HG02763 (cell line): ENCODE measurements at regions not wholly inside any gene's neighbourhood (a gene's known extent, or its start where the extent isn't known, plus 50 kb on each side); places are given as distances from the start of the nearest gene placed in this dataset.

Experiments used
- ATAC-seq: cut with Tn5 transposase; IDR thresholded peaks from one replicate; pipeline ENCODE4 v1.9.1; 2021; ENCODE audit warnings: mild to moderate bottlenecking, moderate library complexity; ENCODE audit not compliant: unreplicated experiment

DNA sequence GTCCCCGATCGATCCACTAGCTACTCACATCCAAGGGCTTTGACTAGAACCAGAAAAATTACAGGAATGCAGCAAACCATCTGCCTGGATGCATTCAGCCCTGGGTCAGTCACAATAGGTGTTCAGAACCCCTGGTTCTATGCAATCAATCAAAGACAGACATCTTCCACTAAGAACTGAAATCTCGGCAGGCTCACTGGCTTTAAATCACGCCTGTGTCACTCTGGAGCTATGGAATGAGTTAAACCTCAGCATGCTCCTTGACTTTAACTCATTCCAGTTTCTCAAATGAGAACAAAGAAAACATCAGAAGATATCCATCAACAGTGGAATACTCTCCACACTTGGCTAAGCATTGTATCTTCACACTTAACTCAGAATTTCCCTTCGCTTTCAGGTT lies 68.1 kb upstream of the SPTBN1 start:
- ATAC-seq = no peak

DNA sequence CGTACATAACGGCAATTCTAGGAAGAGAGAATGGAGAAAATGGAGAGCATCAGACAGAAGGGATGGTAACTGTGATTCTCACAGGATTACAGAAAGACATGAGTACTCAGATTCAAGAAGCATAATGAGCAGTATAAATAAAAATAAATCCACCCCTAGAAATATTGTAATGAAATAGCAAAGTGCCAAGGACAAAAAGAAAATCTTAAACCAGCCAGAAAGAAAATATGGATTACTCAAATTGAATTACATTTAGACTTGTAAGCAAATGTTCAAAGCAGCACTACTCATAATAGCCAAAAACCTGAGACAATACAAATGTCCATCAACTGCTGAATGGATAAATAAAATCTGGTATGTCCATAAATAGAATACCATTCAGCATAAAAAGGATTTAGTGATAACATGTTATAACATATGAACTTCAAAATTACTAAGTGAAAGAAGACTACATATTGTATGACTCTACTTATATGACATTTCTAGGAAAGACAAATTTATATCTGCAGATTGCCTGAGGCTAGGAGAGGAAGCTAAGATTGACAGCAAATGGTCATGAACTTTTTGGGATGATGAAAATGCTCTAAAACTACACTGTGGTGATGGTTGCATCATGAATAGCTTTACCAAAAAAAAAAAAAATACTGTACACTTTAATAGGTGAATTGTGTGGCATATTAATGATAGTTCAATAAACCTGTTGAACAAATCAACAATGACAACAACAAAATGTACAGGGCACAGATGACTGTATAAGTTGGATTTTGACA lies 63.4 kb upstream of the SPTBN1 start:
- no peak for ATAC-seq

GRCh38 chr2:54394392-54394791 lies 61.7 kb upstream of the SPTBN1 start:
- peak; percentile 66 for ATAC-seq

DNA sequence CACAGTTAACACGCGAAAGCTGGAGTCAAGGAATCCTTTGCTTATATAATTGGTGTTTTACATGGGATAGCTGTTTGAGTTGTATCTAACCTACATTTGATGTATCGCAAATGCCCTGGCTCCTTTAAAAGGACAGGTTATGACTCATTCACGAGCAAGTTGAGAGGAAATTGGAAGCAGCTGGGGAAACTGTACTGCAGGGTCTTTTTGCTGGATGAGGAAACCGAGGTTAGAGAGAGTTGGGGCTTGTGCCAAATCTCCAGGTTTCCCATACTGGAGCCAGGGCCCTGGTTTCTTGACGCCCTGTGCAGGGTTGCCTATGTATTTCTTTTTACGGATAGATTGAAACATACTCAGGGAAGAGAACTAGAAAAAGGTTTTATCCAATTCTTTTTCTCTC lies 60.0 kb upstream of the SPTBN1 start:
- ATAC-seq = no peak

DNA sequence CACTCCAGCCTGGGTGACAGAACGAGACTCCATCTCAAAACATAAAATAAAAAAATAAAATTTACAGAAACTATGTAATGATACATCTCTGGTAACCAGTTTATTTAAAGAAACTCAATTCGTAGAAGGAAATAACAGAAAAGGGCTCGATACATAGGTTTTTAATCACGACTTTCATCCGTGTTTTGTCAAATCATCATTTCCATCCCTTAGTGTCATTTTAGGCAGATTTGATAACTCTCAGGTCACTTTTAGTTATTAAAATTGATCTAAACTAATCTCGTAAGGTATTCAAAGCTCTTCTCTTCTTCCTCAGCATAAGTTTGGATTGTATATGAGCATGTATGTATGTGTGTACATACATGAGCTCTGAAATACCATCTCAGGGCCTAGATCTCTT lies 59.3 kb upstream of the SPTBN1 start:
- no peak for ATAC-seq

DNA sequence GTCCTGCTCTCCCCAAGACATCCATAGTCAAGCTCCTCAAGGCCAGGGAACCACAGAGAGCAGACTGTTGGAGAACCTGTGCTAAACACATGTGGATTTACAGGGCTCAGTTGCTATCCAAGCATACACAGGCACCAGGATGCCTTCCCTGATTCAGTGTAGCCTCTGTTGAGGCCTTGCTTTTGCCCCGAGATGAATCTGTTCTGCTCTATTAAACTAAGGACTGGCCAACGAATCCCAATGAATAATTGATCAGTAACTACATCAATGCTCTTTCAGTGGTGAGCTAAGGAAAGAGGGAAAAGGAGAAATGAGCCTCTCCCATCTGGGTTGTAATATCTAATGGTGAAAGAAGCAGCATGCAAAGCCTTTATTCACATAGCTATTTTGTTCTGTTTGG lies 58.7 kb upstream of the SPTBN1 start:
- no peak for ATAC-seq

- no peak for ATAC-seq
Observed at GRCh38 chr2:54401554-54401953, 54.6 kb upstream of the SPTBN1 start.

- ATAC-seq = no peak
Observed at GRCh38 chr2:54402350-54402749, 53.8 kb upstream of the SPTBN1 start.

GRCh38 chr2:54403512-54404238 lies 52.5 kb upstream of the SPTBN1 start:
- no peak for ATAC-seq

DNA sequence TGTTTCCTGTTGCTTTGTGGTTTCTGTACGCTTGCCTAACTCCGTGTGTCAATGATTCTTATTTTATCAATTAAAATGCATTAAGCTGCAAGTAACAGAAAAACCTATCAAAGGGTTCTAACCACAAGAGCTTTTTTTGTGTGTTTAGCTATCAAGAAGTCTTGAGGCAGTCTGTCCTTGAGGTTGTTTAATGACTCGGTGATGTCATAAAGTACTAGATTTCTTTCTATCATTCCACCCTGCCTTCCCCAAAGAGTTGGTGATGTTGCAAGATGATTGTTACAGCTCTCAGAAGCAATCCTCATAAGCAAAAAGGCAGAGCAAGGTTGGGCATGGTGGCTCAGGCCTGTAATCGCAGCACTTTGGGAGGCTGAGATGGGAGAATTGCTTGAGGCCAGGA lies 51.9 kb upstream of the SPTBN1 start:
- ATAC-seq = no peak

DNA sequence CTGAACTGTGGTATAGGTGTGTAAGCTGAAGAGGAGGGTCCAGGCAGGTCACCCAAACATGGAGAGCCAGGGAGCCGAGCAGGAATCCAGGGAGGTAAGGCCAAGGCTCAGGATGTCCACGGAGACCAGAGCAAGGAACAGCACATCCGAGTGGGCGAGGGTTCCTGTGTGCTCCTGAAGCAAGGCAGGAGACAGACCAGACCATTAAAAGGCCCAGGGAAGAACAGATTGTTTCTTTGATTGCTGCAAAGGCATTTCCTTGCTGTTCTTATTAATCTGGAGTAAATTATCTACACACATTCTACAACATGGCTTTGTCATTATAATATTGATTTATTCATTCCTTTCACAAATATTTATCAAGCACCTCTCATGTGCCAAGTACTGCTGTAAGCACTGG lies 50.1 kb upstream of the SPTBN1 start:
- ATAC-seq = no peak
